NCI-H2196 (cell line): ENCODE measurements at regions not wholly inside any gene's neighbourhood (a gene's known extent, or its start where the extent isn't known, plus 50 kb on each side); places are given as distances from the start of the nearest gene placed in this dataset.
"Not testable (repeated sequence)": the region's sequence is repeated elsewhere in the genome, so short reads cannot be mapped to it uniquely, and the experiment has no call there.

Source experiments
- DNase-seq: peaks from one replicate; lab custom pipeline; 2025; ENCODE audit not compliant: unreplicated experiment; lab: John Stamatoyannopoulos, UW

GRCh38 chr11:37496201-37496600 is 898.2 kb upstream of the RAG2 start:
- DNase-seq: no peak

- no peak for DNase-seq
Measured at GRCh38 chr11:37484298-37484697, 886.3 kb upstream of the RAG2 start.

- no peak for DNase-seq
Measured at GRCh38 chr11:37483761-37484160, 885.7 kb upstream of the RAG2 start.

GRCh38 chr11:37474889-37475288 is 876.9 kb upstream of the RAG2 start:
- DNase-seq: no peak

GRCh38 chr11:37468344-37468743 is 870.3 kb upstream of the RAG2 start:
- no peak for DNase-seq

- no peak for DNase-seq
Measured at GRCh38 chr11:37465221-37465620, 867.2 kb upstream of the RAG2 start.

GRCh38 chr11:37459456-37459855 is 861.4 kb upstream of the RAG2 start:
- DNase-seq: no peak

GRCh38 chr11:37456746-37457145 is 858.7 kb upstream of the RAG2 start:
- DNase-seq: no peak

- no peak for DNase-seq
Measured at GRCh38 chr11:37451903-37452302, 853.9 kb upstream of the RAG2 start.

- DNase-seq: no peak
Measured at GRCh38 chr11:37450613-37451012, 852.6 kb upstream of the RAG2 start.

GRCh38 chr11:37449146-37449545 is 851.1 kb upstream of the RAG2 start:
- DNase-seq: no peak

GRCh38 chr11:37442576-37442975 is 844.5 kb upstream of the RAG2 start:
- no peak for DNase-seq

GRCh38 chr11:37431633-37432230 is 833.7 kb upstream of the RAG2 start:
- not testable (repeated sequence) for DNase-seq

GRCh38 chr11:37430966-37431632 is 833.1 kb upstream of the RAG2 start:
- not testable (repeated sequence) for DNase-seq

- DNase-seq: no peak
Measured at GRCh38 chr11:37422511-37422910, 824.5 kb upstream of the RAG2 start.

- DNase-seq: no peak
Measured at GRCh38 chr11:37411289-37411688, 813.3 kb upstream of the RAG2 start.

- no peak for DNase-seq
Measured at GRCh38 chr11:37409124-37409523, 811.1 kb upstream of the RAG2 start.

GRCh38 chr11:37407461-37407860 is 809.4 kb upstream of the RAG2 start:
- DNase-seq: no peak

- DNase-seq: no peak
Measured at GRCh38 chr11:37406651-37407050, 808.6 kb upstream of the RAG2 start.

- no peak for DNase-seq
Measured at GRCh38 chr11:37404231-37404630, 806.2 kb upstream of the RAG2 start.

GRCh38 chr11:37402663-37403062 is 804.6 kb upstream of the RAG2 start:
- DNase-seq: no peak

GRCh38 chr11:37394236-37394870 is 796.3 kb upstream of the RAG2 start:
- no peak for DNase-seq

GRCh38 chr11:37391615-37392014 is 793.6 kb upstream of the RAG2 start:
- DNase-seq: no peak
